ENCODE measurements at regions not wholly inside any gene's neighbourhood (a gene's known extent, or its start where the extent isn't known, plus 50 kb on each side); places are given as distances from the start of the nearest gene placed in this dataset.
"Not testable (repeated sequence)": the region's sequence is repeated elsewhere in the genome, so short reads cannot be mapped to it uniquely, and the experiment has no call there.

- H3K9me3 ChIP-seq; H3K27me3 ChIP-seq; H3K4me1 ChIP-seq; H3K36me3 ChIP-seq; H3K9ac ChIP-seq (ENCODE audit: low read depth in 2 of 2, low read length in 2 of 2); H3K27ac ChIP-seq; intact Hi-C loops (cut with DNase I); DNase-seq; H3K4me3 ChIP-seq: not testable (repeated sequence)
Observed at GRCh38 chr17:15802917-15803316, 70.8 kb downstream of the TBC1D26 start.

- H3K27ac ChIP-seq; H3K36me3 ChIP-seq; intact Hi-C loops (cut with DNase I); DNase-seq; H3K9ac ChIP-seq (ENCODE audit: low read depth in 2 of 2, low read length in 2 of 2); H3K4me1 ChIP-seq; H3K9me3 ChIP-seq; H3K4me3 ChIP-seq; H3K27me3 ChIP-seq: not testable (repeated sequence)
Observed at GRCh38 chr17:15806825-15807224, 74.7 kb downstream of the TBC1D26 start.

DNA sequence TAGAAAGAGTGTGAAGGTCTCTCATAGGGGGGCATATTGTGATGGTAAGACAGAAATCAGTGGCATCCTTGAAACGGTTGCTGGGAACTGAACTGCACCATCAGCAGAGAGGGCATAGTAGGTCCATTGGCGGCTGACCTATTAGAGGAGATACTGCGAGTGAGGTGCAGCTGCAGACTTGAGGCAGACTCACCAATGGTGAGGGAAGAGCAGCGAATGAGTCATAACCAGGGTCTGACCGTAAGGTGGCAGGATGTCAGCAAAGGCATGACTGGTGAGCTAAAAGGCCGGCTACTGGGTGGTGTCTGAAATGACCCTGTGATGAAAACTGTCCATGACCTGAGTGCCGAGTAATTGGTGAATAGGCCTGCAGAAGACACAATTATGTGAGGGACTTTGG, 81.3 kb downstream of the TBC1D26 start:
- H3K4me1 ChIP-seq; H3K27ac ChIP-seq; H3K9ac ChIP-seq (ENCODE audit: low read depth in 2 of 2, low read length in 2 of 2); intact Hi-C loops (cut with DNase I); H3K9me3 ChIP-seq; DNase-seq; H3K36me3 ChIP-seq; H3K27me3 ChIP-seq; H3K4me3 ChIP-seq: not testable (repeated sequence)

- H3K27me3 ChIP-seq; H3K9me3 ChIP-seq; H3K36me3 ChIP-seq; intact Hi-C loops (cut with DNase I); H3K9ac ChIP-seq (ENCODE audit: low read depth in 2 of 2, low read length in 2 of 2); H3K4me1 ChIP-seq; DNase-seq; H3K4me3 ChIP-seq; H3K27ac ChIP-seq: not testable (repeated sequence)
Observed at GRCh38 chr17:15814003-15814402, 81.9 kb downstream of the TBC1D26 start.

DNA sequence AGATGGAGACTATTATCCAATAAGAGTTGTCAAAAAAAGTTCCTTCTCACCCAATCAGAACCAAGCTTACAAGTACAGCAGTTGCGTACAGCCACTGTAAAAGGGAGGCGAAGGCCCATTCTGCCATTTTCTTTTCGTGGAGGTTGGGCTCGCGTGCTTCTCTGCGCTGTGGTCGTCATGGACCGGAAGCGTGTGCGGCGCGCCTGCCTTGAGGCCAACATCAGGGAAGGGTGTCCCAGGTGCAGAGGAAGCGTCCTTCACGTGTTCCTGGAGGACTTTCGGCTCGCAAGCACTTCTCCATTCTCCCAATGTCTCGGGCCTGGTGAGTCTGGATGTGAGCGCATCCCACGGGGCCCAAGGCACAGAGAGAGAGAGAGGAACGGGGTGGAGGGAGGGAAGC, 85.8 kb downstream of the TBC1D26 start:
- H3K4me1 ChIP-seq; H3K27ac ChIP-seq; H3K9me3 ChIP-seq; H3K27me3 ChIP-seq; intact Hi-C loops (cut with DNase I); H3K9ac ChIP-seq (ENCODE audit: low read depth in 2 of 2, low read length in 2 of 2); H3K4me3 ChIP-seq; DNase-seq; H3K36me3 ChIP-seq: not testable (repeated sequence)

- H3K9me3 ChIP-seq; H3K27ac ChIP-seq; H3K4me3 ChIP-seq; intact Hi-C loops (cut with DNase I); H3K36me3 ChIP-seq; H3K9ac ChIP-seq (ENCODE audit: low read depth in 2 of 2, low read length in 2 of 2); H3K27me3 ChIP-seq; DNase-seq; H3K4me1 ChIP-seq: not testable (repeated sequence)
Observed at GRCh38 chr17:15822280-15822679, 90.2 kb downstream of the TBC1D26 start.

DNA sequence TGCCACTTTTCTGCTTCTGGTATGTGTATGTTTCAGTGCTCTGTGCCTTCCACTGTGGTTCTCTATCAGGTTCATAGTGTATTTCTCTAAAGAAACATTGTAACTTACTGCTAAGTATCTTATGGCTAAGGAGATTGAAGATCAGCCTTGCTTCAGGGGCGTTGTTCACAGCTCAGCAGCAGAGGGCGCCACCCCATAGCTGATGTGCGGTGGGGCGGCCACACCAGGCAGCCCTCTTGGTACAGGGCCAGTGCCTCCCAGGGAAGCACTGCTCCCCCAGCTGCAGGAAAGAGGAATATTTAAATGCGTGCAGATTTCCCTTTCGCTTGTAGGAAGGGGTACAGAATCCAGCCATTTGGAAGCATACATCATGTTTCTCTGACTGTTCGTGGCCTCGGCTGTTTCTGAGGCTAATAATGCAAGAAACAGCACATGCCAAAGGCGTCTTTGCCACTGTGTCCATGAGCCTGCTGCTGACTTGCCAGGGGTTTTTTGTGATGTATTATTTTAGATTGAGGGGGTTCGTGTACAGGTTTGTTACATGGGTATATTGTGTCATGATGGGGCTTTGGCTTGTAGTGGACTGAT, 96.7 kb downstream of the TBC1D26 start:
- H3K27me3 ChIP-seq; H3K9me3 ChIP-seq; H3K9ac ChIP-seq (ENCODE audit: low read depth in 2 of 2, low read length in 2 of 2); H3K36me3 ChIP-seq; H3K4me1 ChIP-seq; H3K4me3 ChIP-seq; H3K27ac ChIP-seq: not testable (repeated sequence)
- intact Hi-C loops (cut with DNase I), result loop anchor here (5.0 kb wide), 1 partner anchor 168 kb away; the partner anchor contains the start of genes TTC19 and ZSWIM7
- DNase-seq, result peak; percentile 86
- TF ChIP-seq, protein P1, sequence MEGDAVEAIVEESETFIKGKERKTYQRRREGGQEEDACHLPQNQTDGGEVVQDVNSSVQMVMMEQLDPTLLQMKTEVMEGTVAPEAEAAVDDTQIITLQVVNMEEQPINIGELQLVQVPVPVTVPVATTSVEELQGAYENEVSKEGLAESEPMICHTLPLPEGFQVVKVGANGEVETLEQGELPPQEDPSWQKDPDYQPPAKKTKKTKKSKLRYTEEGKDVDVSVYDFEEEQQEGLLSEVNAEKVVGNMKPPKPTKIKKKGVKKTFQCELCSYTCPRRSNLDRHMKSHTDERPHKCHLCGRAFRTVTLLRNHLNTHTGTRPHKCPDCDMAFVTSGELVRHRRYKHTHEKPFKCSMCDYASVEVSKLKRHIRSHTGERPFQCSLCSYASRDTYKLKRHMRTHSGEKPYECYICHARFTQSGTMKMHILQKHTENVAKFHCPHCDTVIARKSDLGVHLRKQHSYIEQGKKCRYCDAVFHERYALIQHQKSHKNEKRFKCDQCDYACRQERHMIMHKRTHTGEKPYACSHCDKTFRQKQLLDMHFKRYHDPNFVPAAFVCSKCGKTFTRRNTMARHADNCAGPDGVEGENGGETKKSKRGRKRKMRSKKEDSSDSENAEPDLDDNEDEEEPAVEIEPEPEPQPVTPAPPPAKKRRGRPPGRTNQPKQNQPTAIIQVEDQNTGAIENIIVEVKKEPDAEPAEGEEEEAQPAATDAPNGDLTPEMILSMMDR (IDR thresholded peaks at IDR 0.05), result peak; percentile 84

DNA sequence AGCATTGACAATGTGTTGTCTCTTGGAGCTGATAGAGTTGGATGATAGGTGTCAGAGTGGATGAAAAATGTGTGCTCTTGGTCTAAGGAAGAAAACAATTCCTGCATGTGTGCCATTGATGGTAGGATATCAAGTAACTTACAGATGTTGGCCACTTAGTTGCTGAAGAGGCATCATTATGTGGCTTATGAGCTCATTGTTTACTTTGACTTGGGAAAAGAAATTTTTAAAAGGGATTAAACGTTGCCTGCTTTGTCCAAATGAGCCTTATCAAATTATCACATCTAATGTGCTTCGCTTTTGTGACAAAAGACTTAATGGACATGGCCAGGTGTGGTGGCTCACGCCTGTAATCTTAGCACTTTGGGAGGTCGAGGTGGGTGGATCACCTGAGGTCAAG, 98.1 kb downstream of the TBC1D26 start:
- H3K27me3 ChIP-seq; intact Hi-C loops (cut with DNase I); H3K9me3 ChIP-seq; H3K9ac ChIP-seq (ENCODE audit: low read depth in 2 of 2, low read length in 2 of 2); H3K27ac ChIP-seq; H3K36me3 ChIP-seq; H3K4me1 ChIP-seq; H3K4me3 ChIP-seq; DNase-seq: not testable (repeated sequence)

- H3K9me3 ChIP-seq; H3K4me1 ChIP-seq; H3K27me3 ChIP-seq; H3K4me3 ChIP-seq; H3K36me3 ChIP-seq; H3K9ac ChIP-seq (ENCODE audit: low read depth in 2 of 2, low read length in 2 of 2); DNase-seq; H3K27ac ChIP-seq; intact Hi-C loops (cut with DNase I): not testable (repeated sequence)
Observed at GRCh38 chr17:15831182-15831581, 99.1 kb downstream of the TBC1D26 start.

GRCh38 chr17:15832921-15833480, 100.9 kb downstream of the TBC1D26 start:
- H3K9me3 ChIP-seq; DNase-seq; H3K27me3 ChIP-seq; H3K4me1 ChIP-seq; H3K36me3 ChIP-seq; H3K9ac ChIP-seq (ENCODE audit: low read depth in 2 of 2, low read length in 2 of 2); intact Hi-C loops (cut with DNase I); H3K4me3 ChIP-seq; H3K27ac ChIP-seq: not testable (repeated sequence)

GRCh38 chr17:15833890-15834289, 101.8 kb downstream of the TBC1D26 start:
- H3K9ac ChIP-seq (ENCODE audit: low read depth in 2 of 2, low read length in 2 of 2); H3K9me3 ChIP-seq; intact Hi-C loops (cut with DNase I); DNase-seq; H3K4me3 ChIP-seq; H3K36me3 ChIP-seq; H3K4me1 ChIP-seq; H3K27me3 ChIP-seq; H3K27ac ChIP-seq: not testable (repeated sequence)

- DNase-seq; H3K36me3 ChIP-seq; H3K4me1 ChIP-seq; H3K4me3 ChIP-seq; intact Hi-C loops (cut with DNase I); H3K9ac ChIP-seq (ENCODE audit: low read depth in 2 of 2, low read length in 2 of 2); H3K9me3 ChIP-seq; H3K27ac ChIP-seq; H3K27me3 ChIP-seq: not testable (repeated sequence)
Observed at GRCh38 chr17:15835481-15835880, 103.4 kb downstream of the TBC1D26 start.

All from colonic mucosa (tissue), 4 donors.